ENCODE measurements at regions not wholly inside any gene's neighbourhood (a gene's known extent, or its start where the extent isn't known, plus 50 kb on each side); places are given as distances from the start of the nearest gene placed in this dataset.

DNA sequence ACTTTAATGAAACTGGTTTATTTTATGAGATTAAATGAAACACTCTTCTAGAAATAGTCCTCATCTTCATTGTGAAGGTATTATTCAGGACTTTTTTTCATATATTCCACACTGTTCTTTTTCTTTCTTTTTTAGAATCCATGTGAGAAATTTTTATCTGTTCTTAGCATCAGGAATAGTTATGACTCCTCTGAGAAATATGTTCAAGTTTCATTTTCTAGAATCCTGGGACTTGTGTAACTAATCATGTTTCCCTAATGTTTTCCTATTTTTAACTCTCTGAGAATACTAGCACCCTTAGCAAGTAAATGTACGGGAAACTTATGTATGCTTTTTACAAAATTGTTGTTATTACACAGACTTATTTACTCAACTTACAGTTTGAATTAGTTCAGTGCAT is 407.8 kb downstream of the CBLN4 start:
- no peak for ATAC-seq (ENCODE audit: low FRiP score)
- TF ChIP-seq, protein P1, sequence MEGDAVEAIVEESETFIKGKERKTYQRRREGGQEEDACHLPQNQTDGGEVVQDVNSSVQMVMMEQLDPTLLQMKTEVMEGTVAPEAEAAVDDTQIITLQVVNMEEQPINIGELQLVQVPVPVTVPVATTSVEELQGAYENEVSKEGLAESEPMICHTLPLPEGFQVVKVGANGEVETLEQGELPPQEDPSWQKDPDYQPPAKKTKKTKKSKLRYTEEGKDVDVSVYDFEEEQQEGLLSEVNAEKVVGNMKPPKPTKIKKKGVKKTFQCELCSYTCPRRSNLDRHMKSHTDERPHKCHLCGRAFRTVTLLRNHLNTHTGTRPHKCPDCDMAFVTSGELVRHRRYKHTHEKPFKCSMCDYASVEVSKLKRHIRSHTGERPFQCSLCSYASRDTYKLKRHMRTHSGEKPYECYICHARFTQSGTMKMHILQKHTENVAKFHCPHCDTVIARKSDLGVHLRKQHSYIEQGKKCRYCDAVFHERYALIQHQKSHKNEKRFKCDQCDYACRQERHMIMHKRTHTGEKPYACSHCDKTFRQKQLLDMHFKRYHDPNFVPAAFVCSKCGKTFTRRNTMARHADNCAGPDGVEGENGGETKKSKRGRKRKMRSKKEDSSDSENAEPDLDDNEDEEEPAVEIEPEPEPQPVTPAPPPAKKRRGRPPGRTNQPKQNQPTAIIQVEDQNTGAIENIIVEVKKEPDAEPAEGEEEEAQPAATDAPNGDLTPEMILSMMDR (IDR thresholded peaks at IDR 0.05): no peak
- DNase-seq (ENCODE audit: low spot score): no peak

DNA sequence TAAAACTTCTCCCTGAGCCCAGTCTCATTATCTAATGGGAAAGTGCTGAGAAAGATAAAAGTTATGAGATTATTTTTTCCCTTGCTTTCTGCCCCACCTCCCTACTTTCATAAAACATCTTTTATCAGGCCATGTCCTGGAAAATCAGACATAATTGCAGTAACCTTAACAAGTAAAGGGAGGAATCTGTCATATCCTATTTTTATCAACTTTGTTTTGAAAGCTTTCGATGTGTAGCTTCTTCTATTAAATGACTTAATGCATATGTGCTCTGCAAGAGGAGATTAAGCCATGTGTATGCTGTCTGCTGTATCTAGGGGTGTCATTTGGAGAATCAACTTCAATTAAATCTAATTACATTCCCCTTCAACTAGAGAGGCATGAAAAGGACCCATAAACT is 408.9 kb downstream of the CBLN4 start:
- no peak for DNase-seq (ENCODE audit: low spot score)
- ATAC-seq (ENCODE audit: low FRiP score): no peak
- TF ChIP-seq, protein P1 (IDR thresholded peaks at IDR 0.05): no peak

DNA sequence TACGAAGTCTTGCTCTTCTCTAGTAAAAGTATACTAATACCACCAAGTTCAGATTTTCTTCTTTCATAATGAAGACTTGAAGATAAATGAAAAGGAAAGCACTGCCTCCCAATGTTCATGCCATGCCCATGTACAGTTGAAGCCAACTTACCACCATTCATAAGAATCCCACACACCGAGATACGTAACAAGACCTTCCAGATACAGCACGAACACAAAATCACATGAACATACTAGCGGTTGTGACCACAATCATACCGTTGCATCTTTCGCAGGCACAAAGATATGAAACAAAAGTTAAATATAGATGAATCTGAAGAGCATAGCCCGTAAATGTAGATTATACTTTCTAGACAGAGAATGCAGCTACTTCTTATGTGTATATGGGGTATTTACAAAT is 412.5 kb downstream of the CBLN4 start:
- DNase-seq (ENCODE audit: low spot score) (no peak), ATAC-seq (ENCODE audit: low FRiP score) (no peak)
- TF ChIP-seq, protein P1 (IDR thresholded peaks at IDR 0.05): no peak

DNA sequence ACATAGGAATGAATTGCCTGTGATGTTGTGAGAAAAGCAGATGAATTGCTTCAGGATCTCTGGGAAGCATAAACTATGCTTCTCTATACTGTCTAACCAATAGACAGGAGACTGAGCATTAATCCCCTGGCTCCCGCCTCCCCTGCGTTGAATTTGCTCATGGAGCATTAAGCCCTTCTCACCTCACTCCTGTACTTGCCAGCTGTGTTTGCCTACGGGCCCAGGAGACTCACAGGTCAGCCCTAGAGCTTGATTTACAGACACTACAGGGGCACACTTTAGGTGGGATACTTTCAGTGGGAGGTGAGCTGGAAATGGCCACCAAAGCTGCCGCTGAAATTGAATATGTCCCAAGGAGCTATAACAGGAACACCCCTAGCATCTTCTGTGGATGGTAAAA is 418.7 kb downstream of the CBLN4 start:
- ATAC-seq (ENCODE audit: low FRiP score) (no peak), DNase-seq (ENCODE audit: low spot score) (no peak)
- TF ChIP-seq, protein P1 (IDR thresholded peaks at IDR 0.05): no peak

DNA sequence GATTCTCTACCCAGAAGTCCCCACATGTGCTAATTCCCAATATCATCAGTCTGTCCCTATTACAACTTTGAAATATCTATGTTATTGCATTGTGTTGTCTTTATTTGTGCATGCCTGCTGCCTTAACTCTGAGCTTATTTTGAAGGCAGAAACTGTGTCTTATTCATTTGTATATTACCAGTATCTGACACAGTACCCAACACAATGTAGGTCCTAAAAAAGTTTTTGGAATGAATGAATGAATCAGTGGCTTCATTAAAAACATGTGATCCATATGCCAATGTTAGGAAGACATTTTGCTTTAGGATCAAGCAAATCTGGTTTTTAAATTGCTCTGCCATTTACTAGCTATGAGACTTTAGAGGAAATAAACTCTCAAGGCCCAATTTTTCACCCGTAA is 420.4 kb downstream of the CBLN4 start:
- ATAC-seq (ENCODE audit: low FRiP score): no peak
- no peak for DNase-seq (ENCODE audit: low spot score)
- TF ChIP-seq, protein P1 (IDR thresholded peaks at IDR 0.05): no peak

DNA sequence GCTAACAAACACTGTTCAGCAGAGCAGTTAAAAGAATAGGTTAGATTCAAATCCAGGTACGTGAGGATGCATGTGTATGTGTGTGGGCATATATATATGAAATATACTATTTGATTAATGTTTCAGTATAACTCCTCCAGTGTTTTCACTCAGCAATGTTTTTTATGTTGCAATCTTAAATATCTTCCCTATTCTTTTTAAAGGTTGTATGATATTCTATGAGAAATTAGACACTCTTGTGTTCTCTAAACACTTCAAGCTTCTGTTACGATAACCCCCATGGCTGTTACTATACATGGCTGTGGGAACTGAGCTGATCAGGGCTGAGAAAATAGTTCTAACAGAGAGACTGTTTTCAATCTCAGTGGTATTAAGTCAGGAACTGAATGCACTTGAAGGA is 421.0 kb downstream of the CBLN4 start:
- DNase-seq (ENCODE audit: low spot score): no peak

DNA sequence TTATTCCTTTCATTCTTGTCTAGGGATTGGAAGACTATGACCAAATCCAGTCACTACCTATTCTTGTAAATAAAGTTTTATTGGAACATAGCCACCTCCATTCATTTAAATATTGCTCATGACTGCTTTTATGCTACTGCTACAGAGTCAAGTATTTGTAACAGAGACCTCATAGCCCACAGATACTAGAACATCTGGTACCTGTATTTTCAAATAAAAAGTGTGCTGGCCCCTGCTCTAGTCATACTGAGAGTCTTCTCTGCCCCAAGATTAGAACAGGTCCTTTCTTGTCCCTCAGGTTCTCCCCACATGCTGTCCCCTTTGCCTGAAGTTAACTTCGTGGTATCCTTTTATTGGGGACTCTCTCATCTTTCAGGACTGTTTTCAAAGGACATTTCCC is 422.3 kb downstream of the CBLN4 start:
- TF ChIP-seq, protein P1 (IDR thresholded peaks at IDR 0.05): no peak
- no peak for ATAC-seq (ENCODE audit: low FRiP score)
- DNase-seq (ENCODE audit: low spot score): no peak

More for the DNA sequence above, 421.0 kb downstream of the CBLN4 start:
- no peak for ATAC-seq (ENCODE audit: low FRiP score)
- TF ChIP-seq, protein P1 (IDR thresholded peaks at IDR 0.05): no peak

Measured in omental fat pad (tissue), 3 donors.